ENCODE measurements at regions not wholly inside any gene's neighbourhood (a gene's known extent, or its start where the extent isn't known, plus 50 kb on each side); places are given as distances from the start of the nearest gene placed in this dataset.
"Not testable (repeated sequence)": the region's sequence is repeated elsewhere in the genome, so short reads cannot be mapped to it uniquely, and the experiment has no call there.

DNA sequence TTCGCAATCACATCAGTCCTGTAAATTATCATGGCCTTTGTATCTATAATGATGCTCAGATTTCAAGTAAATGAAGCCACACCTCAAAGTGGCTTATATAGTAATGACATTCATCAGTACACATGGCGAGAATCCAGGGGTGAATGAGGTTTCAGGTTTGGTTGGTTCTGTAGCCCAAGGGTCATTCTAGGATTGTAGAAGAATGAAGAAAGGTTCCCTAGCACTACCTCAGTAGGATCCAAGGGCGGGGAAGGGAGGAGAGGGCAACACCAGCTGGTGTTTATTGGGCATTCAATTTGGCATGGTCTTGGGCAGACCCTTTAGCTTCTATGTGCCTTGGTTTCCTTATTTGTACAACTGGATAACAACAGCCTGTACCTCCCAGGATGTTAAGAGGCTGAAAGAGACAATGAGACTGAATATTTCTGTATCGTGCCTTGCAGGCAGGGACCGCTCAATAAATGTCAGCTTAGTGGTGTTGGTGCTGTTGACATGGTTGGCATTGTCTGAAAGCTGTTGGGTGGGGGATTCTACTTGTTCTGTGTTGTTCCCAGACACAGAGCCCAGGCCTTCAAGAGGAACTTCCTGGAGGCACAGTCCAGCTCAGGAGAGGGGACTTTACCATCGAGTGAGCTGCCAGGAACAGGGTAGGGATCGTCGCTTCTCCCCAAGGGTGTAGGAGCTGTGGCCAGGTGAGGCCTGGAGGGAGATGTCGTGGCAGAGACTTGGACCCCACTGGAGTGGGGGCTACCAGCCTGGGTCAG, 388.2 kb downstream of the PTPRU start:
- no peak for DNase-seq (ENCODE audit: low spot score)
- no peaks in the 10 kb centered on the region for H3K4me1 Mint-ChIP-seq (ENCODE audit: low read depth)
- no peak overlapping the region for H3K4me3 Mint-ChIP-seq (ENCODE audit: unreplicated experiment)
- TF ChIP-seq, protein P1, sequence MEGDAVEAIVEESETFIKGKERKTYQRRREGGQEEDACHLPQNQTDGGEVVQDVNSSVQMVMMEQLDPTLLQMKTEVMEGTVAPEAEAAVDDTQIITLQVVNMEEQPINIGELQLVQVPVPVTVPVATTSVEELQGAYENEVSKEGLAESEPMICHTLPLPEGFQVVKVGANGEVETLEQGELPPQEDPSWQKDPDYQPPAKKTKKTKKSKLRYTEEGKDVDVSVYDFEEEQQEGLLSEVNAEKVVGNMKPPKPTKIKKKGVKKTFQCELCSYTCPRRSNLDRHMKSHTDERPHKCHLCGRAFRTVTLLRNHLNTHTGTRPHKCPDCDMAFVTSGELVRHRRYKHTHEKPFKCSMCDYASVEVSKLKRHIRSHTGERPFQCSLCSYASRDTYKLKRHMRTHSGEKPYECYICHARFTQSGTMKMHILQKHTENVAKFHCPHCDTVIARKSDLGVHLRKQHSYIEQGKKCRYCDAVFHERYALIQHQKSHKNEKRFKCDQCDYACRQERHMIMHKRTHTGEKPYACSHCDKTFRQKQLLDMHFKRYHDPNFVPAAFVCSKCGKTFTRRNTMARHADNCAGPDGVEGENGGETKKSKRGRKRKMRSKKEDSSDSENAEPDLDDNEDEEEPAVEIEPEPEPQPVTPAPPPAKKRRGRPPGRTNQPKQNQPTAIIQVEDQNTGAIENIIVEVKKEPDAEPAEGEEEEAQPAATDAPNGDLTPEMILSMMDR (IDR thresholded peaks at IDR 0.05): no peak
- peaks cover 1% of the 10 kb centered on the region for H3K36me3 Mint-ChIP-seq (ENCODE audit: low read depth)
- H3K27me3 Mint-ChIP-seq (ENCODE audit: low read depth): peaks cover 5% of the 10 kb centered on the region
- H3K27ac Mint-ChIP-seq (ENCODE audit: unreplicated experiment): no peak overlapping the region
- peaks cover 3% of the 10 kb centered on the region for H3K9me3 Mint-ChIP-seq (ENCODE audit: low read depth)

DNA sequence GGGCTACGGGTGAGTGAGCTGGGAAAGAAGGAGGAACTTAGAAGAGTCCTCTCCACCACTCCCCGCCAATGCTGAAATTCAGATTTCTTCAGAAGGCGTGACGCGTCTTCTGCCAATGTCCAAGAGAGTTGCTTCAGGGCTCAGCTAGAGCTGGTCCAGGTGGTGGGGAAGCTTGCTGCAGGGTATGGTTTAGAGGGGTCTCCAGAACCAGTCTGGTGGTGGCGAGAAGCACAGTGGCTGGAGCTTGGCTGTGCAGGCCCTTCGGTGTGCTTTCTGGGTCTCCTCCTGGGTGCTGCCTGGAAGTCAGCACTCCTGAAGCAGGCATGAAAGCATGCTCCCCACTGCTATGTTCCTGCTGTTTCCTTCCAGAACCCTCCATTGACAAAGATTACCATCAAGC, 387.2 kb downstream of the PTPRU start:
- peaks cover 9% of the 10 kb centered on the region for H3K27me3 Mint-ChIP-seq (ENCODE audit: low read depth)
- no peak overlapping the region for H3K4me3 Mint-ChIP-seq (ENCODE audit: unreplicated experiment)
- peaks cover under 1% of the 10 kb centered on the region for H3K36me3 Mint-ChIP-seq (ENCODE audit: low read depth)
- H3K4me1 Mint-ChIP-seq (ENCODE audit: low read depth): no peaks in the 10 kb centered on the region
- no peak overlapping the region for H3K27ac Mint-ChIP-seq (ENCODE audit: unreplicated experiment)
- H3K9me3 Mint-ChIP-seq (ENCODE audit: low read depth): peaks cover 3% of the 10 kb centered on the region
- no peak for DNase-seq (ENCODE audit: low spot score)
- TF ChIP-seq, protein P1 (IDR thresholded peaks at IDR 0.05): no peak

DNA sequence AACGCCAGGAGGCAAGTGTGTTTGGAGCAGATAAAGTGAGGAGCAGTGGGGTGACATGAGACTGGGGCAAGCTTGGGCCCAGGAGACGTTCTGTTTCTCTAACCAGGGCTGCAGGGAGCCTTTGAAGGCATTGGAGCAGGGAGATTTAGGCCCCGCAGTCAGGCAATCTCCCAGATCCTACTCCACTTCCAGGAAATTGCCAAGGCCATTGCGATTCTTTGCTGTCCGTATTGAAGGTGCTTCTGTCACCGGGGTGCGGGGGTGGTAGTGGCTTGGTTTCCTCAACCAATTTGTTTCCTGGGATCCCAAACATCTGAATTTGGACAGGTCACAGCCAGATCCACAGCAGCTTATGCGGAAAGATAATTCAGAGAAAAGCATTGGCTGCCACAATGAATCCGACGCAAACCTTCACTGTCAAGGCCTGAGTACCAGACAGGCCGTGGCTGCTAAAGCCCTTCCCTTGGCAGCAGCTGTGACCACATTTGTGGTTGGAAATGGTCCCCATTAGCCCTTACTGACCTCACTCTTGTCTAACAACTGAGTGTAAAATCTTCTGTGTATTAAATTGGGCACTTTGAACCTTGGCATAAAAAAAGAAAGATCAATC, 385.6 kb downstream of the PTPRU start:
- Mint-ChIP-seq H3K4me3 (ENCODE audit: unreplicated experiment) (no peak overlapping the region), H3K36me3 (ENCODE audit: low read depth) (no peaks in the 10 kb centered on the region), H3K4me1 (ENCODE audit: low read depth) (no peaks in the 10 kb centered on the region), H3K27me3 (ENCODE audit: low read depth) (peaks cover 9% of the 10 kb centered on the region), H3K9me3 (ENCODE audit: low read depth) (no peaks in the 10 kb centered on the region), H3K27ac (ENCODE audit: unreplicated experiment) (no peak overlapping the region)
- no peak for DNase-seq (ENCODE audit: low spot score)
- TF ChIP-seq, protein P1 (IDR thresholded peaks at IDR 0.05): no peak

DNA sequence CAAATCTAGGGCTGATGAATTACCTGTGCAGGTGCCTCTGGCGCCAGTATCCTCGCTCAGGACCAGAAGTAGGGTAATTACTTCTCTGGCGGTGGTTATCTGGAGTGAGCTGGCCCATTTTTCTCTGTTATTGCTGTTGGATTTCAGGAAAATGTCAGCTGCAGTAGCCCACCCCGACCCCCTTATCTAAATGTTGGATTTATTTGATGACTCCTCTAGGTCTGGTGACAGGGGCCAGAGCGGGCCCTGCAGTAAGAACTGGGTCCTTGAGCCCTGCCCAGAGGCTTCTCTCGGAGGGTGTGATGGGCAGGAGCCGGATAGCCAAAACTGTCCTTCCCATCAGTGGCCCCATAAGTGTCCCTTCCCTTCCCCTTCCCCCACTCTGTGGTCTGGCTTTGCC, 384.3 kb downstream of the PTPRU start:
- DNase-seq (ENCODE audit: low spot score): no peak
- TF ChIP-seq, protein P1 (IDR thresholded peaks at IDR 0.05): no peak
- H3K27ac Mint-ChIP-seq (ENCODE audit: unreplicated experiment): no peak overlapping the region
- no peak overlapping the region for H3K4me3 Mint-ChIP-seq (ENCODE audit: unreplicated experiment)
- no peaks in the 10 kb centered on the region for H3K4me1 Mint-ChIP-seq (ENCODE audit: low read depth)
- H3K9me3 Mint-ChIP-seq (ENCODE audit: low read depth): peaks cover 5% of the 10 kb centered on the region
- no peaks in the 10 kb centered on the region for H3K36me3 Mint-ChIP-seq (ENCODE audit: low read depth)
- peaks cover 15% of the 10 kb centered on the region for H3K27me3 Mint-ChIP-seq (ENCODE audit: low read depth)

DNA sequence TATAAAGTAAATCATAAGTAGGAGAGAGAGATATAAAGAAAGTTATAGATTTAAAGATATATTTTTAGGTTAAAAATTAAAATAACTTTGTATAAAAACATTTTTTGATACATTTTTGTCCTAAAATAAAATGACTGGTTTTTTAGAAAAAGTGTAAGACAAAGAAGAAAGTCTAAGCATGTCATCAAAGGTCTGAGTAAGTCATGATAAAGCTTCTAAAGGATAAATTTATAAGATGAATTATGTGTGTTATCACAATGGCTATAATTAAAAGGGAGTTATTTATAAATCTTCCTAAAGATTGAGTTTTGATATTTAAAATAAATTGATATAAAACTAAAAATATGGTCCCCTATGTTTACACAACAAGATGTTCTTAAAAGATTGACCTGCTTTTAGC, 370.9 kb downstream of the PTPRU start:
- peaks cover 2% of the 10 kb centered on the region for H3K9me3 Mint-ChIP-seq (ENCODE audit: low read depth)
- peaks cover 5% of the 10 kb centered on the region for H3K27me3 Mint-ChIP-seq (ENCODE audit: low read depth)
- TF ChIP-seq, protein P1 (IDR thresholded peaks at IDR 0.05): no peak
- no peak overlapping the region for H3K27ac Mint-ChIP-seq (ENCODE audit: unreplicated experiment)
- no peaks in the 10 kb centered on the region for H3K4me1 Mint-ChIP-seq (ENCODE audit: low read depth)
- DNase-seq (ENCODE audit: low spot score): no peak
- H3K36me3 Mint-ChIP-seq (ENCODE audit: low read depth): no peaks in the 10 kb centered on the region
- no peak overlapping the region for H3K4me3 Mint-ChIP-seq (ENCODE audit: unreplicated experiment)

GRCh38 chr1:29604796-29605195, 368.5 kb downstream of the PTPRU start:
- H3K9me3 Mint-ChIP-seq (ENCODE audit: low read depth); DNase-seq (ENCODE audit: low spot score); H3K27me3 Mint-ChIP-seq (ENCODE audit: low read depth); H3K36me3 Mint-ChIP-seq (ENCODE audit: low read depth); H3K4me1 Mint-ChIP-seq (ENCODE audit: low read depth); H3K4me3 Mint-ChIP-seq (ENCODE audit: unreplicated experiment); H3K27ac Mint-ChIP-seq (ENCODE audit: unreplicated experiment): not testable (repeated sequence)
